ENCODE measurements at regions not wholly inside any gene's neighbourhood (a gene's known extent, or its start where the extent isn't known, plus 50 kb on each side); places are given as distances from the start of the nearest gene placed in this dataset.

DNA sequence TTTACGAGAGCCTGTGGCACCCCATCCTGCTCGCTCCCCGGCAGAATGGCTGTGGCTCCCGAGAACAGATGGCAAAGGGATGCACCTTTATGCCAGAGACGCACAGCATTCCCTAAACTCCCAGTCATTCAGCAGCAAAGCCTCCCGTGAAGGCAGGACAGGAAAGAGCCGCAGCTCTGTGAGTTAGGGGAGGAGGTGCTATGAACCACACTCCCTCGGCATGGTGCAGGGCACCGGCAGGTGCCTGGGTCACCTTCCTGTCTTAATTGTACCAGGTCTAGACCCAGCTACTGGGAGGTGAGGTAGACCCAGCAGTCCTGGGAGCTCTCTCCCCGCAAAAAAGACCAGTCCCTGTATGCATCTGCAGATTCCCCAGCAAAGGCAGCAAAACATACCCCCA is 149.8 kb downstream of the TWIST2 start:
- FAIRE-seq, result no peak
- no peaks in the 10 kb centered on the region for H3K9me1 ChIP-seq (ENCODE audit: control insufficient read depth, extremely low read depth, insufficient read depth, low read length)

More for the DNA sequence above, 149.8 kb downstream of the TWIST2 start:
- H3K4me1 ChIP-seq (ENCODE audit: control insufficient read depth, extremely low read depth, insufficient read depth, low read length), result no peaks in the 10 kb centered on the region
- H4K20me1 ChIP-seq (ENCODE audit: control insufficient read depth, extremely low read depth, insufficient read depth, low read length), result no peaks in the 10 kb centered on the region
- no peak overlapping the region for H3K4me2 ChIP-seq (ENCODE audit: control insufficient read depth, extremely low read depth, insufficient read depth, low read depth, low read length)
- no peak overlapping the region for H3K9ac ChIP-seq (ENCODE audit: control insufficient read depth, extremely low read depth, insufficient read depth, low read length)
- H3K27ac ChIP-seq (ENCODE audit: control insufficient read depth, insufficient read depth, low read length), result no peak overlapping the region
- peaks cover 6% of the 10 kb centered on the region for H3K9me3 ChIP-seq (ENCODE audit: control insufficient read depth, low read depth, low read length)
- H3K27me3 ChIP-seq (ENCODE audit: control insufficient read depth, extremely low read depth, insufficient read depth, low read length), result peaks cover 21% of the 10 kb centered on the region
- DNase-seq (ENCODE audit: low read depth, low spot score), result no peak
- no peaks in the 10 kb centered on the region for H3K36me3 ChIP-seq (ENCODE audit: control insufficient read depth in 2 of 2, extremely low read depth in 1 of 2, insufficient read depth in 2 of 2, low read length in 2 of 2)
- no peak overlapping the region for H2AFZ ChIP-seq (ENCODE audit: control insufficient read depth, low read length)
- no peaks in the 10 kb centered on the region for H3K79me2 ChIP-seq (ENCODE audit: control insufficient read depth, insufficient read depth, low read length)
- TF ChIP-seq EZH2 (IDR thresholded peaks at IDR 0.05; ENCODE audit: low read length), result no peak
- TF ChIP-seq, protein P1, sequence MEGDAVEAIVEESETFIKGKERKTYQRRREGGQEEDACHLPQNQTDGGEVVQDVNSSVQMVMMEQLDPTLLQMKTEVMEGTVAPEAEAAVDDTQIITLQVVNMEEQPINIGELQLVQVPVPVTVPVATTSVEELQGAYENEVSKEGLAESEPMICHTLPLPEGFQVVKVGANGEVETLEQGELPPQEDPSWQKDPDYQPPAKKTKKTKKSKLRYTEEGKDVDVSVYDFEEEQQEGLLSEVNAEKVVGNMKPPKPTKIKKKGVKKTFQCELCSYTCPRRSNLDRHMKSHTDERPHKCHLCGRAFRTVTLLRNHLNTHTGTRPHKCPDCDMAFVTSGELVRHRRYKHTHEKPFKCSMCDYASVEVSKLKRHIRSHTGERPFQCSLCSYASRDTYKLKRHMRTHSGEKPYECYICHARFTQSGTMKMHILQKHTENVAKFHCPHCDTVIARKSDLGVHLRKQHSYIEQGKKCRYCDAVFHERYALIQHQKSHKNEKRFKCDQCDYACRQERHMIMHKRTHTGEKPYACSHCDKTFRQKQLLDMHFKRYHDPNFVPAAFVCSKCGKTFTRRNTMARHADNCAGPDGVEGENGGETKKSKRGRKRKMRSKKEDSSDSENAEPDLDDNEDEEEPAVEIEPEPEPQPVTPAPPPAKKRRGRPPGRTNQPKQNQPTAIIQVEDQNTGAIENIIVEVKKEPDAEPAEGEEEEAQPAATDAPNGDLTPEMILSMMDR (optimal IDR thresholded peaks at IDR 0.05 in 1 of 3, IDR thresholded peaks at IDR 0.05 in 1 of 3, conservative IDR thresholded peaks at IDR 0.05 in 1 of 3; ENCODE audit: extremely low read depth in 1 of 3, insufficient read depth in 2 of 3, low read length in 3 of 3), result no peak
- no peak overlapping the region for H3K4me3 ChIP-seq (ENCODE audit: control insufficient read depth in 2 of 3, extremely low read depth in 1 of 3, insufficient read depth in 2 of 3, low read depth in 1 of 3, low read length in 3 of 3)
- dilution Hi-C loops (cut with MboI; ENCODE audit: extremely low pct_ligation_motif_present, low sequenced_read_pairs), result no loop called here

Measured in keratinocyte (primary cell).